Activated CD8-positive, alpha-beta memory T cell treated with anti-CD3 and anti-CD28 coated beads for 1 hour (primary cell): ENCODE measurements at regions not wholly inside any gene's neighbourhood (a gene's known extent, or its start where the extent isn't known, plus 50 kb on each side); places are given as distances from the start of the nearest gene placed in this dataset.
"Not testable (repeated sequence)": the region's sequence is repeated elsewhere in the genome, so short reads cannot be mapped to it uniquely, and the experiment has no call there.

Source experiments
- DNase-seq, 2 donors: peaks; one replicate each; pipeline ENCODE4 v3.0.0-alpha.2; 2020; ENCODE audit warnings: low read depth in 1 of 2; ENCODE audit errors: extremely low read depth in 1 of 2

GRCh38 chr7:68756986-68757495, 841.2 kb upstream of the AUTS2 start:
- no peak for DNase-seq

DNA sequence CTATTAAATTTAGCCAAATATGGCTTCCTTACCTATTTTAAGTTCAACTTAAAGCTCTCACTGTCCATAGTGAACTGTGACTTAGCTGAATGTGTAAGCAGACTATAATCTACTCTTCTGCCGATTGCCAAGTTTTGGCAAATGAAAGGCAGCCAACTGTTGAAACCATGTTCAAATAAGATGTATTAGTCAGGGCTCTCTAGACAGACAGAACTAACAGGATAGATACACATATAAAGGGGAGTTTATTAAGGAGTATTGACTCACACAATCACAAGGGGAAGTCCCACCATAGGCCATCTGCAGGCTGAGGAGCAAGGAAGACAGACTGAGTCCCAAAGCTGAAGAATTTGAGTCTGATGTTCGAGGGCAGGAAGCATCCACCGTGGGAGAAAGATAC, 837.7 kb upstream of the AUTS2 start:
- DNase-seq, result no peak

DNA sequence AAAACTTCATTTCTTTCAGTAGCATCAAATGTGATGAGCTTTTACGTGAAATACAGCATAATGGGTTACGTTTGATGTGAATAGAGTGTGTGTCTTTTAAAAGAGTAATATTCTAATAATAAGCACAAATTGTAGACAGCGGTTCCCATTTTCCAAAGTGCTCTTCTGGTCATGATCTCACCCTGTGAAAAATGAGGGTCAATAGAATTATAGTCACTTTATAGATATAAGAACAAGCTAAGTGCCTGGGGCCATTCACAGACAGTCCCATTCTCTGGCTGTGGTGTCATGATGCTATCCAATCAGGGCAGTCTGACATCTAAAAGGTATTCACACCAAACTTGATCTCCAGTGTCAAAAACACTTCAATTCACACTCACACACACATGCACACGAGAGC, 830.8 kb upstream of the AUTS2 start:
- no peak for DNase-seq

GRCh38 chr7:68770649-68771048, 827.6 kb upstream of the AUTS2 start:
- DNase-seq, result no peak

DNA sequence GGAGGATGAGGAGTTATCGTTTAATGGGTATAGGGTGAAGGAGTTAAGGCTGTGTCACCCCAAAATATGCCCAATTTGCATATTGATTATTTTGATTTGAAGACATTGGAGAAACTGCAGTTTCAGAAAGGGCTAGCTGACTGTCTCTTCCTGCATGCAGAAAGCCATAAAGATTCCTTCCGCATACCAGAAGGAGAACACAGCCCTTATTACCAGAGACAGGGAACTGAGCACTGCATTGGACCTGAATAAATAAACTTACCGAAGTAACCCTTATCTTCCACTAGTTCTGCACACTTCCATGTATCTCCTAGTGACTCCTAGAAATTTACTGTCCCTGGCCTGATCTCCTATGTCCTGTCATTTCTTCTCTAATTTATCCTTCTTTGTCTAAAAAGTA, 821.9 kb upstream of the AUTS2 start:
- no peak for DNase-seq

- DNase-seq, result no peak
Observed at GRCh38 chr7:68783684-68784083, 814.6 kb upstream of the AUTS2 start.

DNA sequence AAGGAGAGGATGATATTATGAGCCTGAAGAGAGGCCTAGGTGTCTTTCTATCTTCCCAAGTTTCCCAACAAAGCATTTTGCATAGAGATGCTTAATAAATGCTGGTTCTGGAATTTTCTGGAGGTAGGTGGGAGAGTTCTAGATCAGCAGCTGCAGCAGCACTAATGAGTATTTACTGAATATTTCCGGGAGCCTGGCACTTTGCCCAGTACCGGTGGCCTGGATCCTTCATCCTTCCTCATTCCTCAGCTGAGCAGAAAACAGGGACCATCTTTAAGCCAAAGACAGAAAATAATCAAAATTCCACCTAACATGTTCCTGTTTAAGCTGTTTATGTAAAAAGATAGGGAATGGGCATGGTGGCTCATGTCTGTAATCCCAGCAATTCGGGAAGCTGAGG, 813.2 kb upstream of the AUTS2 start:
- DNase-seq, result no peak

DNA sequence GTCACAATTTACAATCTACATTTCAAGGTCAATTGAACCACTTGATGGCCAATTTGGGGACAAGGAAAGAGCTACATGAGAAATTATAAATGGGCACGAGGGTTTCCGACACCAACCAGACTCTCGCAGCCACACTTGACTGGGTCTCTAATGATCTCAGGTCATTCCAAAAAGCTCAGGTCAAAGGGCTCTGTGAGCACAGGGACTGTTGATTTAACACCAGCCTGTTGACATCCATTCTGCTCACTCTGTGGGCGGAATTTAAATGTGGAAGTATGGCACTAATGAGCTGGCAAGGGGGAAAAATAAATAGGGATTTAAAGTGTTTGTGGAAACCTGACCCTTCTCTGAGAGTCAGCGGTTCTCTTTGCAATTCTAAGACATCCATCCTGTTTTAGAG, 810.7 kb upstream of the AUTS2 start:
- no peak for DNase-seq

DNA sequence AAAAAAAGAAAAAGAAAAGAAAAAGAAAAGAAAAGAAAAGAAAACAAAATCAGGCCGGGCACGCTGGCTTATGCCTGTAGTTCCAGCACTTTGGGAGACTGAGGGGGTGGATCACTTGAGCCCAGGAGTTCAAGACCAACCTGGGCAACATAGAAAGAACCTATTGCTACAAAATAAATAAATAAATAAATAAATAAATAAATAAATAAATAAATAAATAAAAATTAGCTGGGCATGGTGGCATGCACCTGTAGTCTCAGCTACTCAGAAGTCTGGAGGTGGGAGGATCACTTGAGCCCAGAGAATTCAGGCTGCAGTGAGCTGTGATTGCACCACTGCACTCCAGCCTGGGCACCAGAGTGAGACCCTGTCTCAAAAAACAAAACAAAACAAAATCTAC, 809.7 kb upstream of the AUTS2 start:
- DNase-seq, result not testable (repeated sequence)

DNA sequence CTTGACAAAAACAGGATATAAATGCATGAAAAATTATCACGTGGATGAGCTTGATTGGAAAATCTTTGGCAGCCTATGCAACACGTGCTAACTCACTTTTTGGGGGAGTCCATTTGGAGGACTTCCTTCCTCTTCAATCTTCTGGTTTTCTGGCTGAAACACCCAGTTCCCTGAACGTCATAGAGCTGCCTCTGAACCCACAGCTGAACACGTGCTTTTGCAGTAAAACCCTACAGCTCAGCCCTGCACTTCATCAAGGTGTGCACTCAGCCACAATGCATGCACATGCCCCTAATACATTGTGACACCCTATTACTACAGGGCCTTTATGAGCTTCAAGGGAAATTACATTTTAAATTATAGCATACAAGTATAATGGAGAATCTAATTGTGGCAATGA, 808.7 kb upstream of the AUTS2 start:
- no peak for DNase-seq

GRCh38 chr7:68792351-68792750, 805.9 kb upstream of the AUTS2 start:
- no peak for DNase-seq

- no peak for DNase-seq
Observed at GRCh38 chr7:68793513-68793912, 804.8 kb upstream of the AUTS2 start.

- DNase-seq, result no peak
Observed at GRCh38 chr7:68800316-68800715, 798.0 kb upstream of the AUTS2 start.

GRCh38 chr7:68805159-68805558, 793.1 kb upstream of the AUTS2 start:
- DNase-seq, result no peak

GRCh38 chr7:68807666-68808065, 790.6 kb upstream of the AUTS2 start:
- DNase-seq, result no peak

- DNase-seq, result no peak
Observed at GRCh38 chr7:68813551-68814080, 784.7 kb upstream of the AUTS2 start.

DNA sequence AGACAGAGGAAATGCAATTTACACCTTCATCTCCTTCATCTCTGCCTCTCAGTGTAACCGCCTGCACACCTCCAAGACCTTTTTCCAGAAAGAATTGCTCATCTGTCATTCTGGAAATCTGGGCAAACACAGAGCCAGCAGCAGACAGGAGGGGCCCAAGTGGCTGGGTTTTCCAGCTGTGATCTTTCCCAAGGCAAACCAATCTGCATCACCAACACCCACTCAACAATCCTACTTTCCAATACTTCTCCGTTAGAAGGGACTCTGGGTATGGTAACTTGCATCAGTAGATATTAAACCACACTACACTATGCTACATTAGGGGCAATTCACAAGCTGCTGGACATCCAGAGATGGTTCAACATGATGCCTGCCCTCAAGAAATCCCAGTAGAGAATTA, 781.8 kb upstream of the AUTS2 start:
- DNase-seq, result no peak

- DNase-seq, result no peak
Observed at GRCh38 chr7:68820321-68820720, 778.0 kb upstream of the AUTS2 start.

DNA sequence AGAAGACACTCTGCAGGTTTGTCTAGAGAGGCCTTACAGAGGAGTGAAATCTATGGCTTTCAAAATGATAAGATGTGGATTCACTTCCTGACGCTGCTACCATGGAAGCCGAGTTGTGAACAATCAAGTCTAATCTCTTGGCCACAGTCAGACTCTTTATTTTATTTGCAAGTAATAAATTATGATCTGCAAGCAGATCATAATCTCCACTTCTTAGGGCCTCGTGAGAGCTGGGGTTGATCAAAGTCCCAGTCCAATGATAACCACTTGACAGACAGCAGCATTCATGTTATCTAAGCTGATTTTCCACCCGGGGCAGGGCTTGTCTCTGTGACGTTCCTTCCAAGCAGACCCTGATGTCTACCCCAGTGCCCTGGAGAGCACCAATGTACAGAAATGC, 776.4 kb upstream of the AUTS2 start:
- DNase-seq, result no peak

DNA sequence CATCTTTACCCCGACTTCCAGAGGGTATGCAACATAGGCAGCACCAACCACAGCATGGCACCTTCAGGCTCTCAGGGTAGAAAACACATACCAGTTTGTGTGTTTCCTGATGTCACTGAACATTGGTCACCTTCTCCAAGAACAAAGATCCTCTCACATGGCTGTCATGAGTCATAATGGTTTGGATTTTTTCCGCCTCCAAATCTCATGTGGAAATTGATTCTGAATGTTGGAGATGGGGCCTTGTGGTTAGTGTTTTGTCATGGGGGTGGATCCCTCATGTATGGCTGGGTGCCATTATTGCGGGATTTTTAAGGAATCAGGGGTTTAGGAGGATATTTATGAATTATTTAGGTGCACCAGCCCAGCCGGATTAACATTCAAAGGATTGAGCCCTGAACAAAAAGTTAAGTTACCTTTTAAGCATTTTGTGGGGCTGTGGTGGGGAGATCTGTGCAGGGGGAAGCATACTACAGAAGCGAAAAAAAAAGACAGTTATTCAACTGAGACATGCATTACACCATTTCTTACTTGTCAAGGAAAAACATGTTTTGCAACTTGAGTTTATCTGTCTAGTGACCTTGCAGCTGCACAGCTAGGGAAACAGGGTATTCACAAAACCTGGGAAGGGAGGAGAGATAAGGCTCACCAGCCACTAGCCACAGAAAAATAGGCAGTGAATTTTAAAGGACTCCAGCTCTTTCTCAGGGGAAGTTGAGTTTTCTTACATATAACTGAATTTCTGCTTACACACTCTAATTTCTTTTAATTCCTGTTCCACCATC, 774.1 kb upstream of the AUTS2 start:
- DNase-seq, result no peak

DNA sequence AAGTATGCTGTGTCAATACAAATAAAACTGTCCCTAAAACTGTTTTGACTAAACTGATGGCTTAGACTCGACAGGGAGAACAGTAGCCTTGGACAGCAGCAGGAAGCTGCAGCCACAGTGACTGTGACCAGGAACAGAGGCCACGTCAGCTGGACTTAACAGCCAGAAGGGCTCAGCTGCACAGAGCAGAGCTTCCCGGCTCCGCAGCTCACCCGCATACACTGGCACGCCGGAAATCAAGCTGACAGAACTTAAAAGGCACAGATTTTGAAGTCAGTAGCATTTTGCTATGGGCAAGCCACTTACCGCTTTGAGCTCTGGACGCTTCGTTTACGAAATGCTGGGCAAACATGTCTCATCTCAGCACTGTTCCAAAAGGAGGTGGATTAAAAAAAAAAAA, 769.7 kb upstream of the AUTS2 start:
- DNase-seq, result no peak

- no peak for DNase-seq
Observed at GRCh38 chr7:68833422-68833821, 764.9 kb upstream of the AUTS2 start.

DNA sequence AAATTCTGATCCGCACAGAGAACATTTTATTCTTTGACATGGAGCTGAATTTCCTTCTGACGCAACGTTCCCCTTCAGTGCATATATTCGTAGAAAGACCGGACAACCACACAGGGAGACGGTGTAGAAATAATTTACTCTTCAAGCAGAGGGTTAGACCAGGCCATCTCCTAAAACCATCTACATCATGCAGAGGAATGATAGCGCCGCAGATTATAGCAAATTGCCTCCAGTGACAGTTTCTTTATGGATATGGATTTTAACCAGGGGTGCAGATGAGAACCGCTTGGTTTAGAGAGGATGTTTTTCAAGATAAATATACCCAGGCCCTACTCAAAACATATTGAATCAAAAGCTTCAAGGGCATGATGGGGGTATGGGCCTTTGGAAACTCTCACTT, 759.3 kb upstream of the AUTS2 start:
- no peak for DNase-seq
